GM18517 (cell line): ENCODE measurements at regions not wholly inside any gene's neighbourhood (a gene's known extent, or its start where the extent isn't known, plus 50 kb on each side); places are given as distances from the start of the nearest gene placed in this dataset.

Experiments used
- ATAC-seq: cut with Tn5 transposase; IDR thresholded peaks from one replicate; pipeline ENCODE4 v1.9.1; 2021; ENCODE audit warnings: mild to moderate bottlenecking, moderate library complexity; ENCODE audit not compliant: unreplicated experiment

GRCh38 chr11:30153008-30153407 is 77.8 kb upstream of the FSHB start:
- no peak for ATAC-seq

DNA sequence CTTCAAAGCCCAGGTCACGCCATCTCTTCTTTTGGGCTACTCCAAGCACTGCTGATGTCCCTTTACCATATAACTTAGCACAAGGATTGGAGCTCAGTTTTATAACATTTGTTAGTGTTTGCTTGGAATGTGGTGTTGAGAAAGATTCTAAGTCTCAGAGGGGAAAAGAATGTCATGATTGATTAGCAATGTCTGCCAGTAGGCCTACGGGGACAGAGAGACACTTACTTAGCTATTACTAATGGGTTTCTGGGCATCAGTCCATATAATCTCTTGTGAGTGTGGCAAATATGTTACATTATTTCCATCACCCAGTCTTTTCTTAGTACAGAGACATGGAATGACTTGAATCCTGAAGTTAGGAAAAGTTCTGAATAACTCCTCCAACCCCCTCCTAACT is 75.4 kb upstream of the FSHB start:
- no peak for ATAC-seq

GRCh38 chr11:30159546-30159945 is 71.3 kb upstream of the FSHB start:
- ATAC-seq, result no peak

DNA sequence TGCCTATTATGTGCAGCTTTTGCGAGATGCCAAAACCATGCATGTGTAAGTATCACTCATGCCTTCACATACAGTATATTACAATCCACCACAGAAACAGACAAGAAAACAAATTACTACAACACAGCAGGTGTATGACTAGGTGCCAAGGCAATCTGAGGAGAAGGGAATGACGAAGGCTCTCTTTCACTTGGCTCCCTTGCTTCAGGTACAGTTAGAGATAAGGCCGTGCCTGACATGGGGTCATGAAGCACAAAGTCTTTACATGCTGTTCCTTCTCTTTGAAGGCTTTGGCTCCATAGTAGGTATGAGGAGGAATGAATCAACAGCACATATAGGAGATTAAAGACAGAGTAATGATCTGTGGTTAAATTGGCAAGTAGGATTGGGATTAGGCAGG is 65.2 kb upstream of the FSHB start:
- ATAC-seq, result no peak

DNA sequence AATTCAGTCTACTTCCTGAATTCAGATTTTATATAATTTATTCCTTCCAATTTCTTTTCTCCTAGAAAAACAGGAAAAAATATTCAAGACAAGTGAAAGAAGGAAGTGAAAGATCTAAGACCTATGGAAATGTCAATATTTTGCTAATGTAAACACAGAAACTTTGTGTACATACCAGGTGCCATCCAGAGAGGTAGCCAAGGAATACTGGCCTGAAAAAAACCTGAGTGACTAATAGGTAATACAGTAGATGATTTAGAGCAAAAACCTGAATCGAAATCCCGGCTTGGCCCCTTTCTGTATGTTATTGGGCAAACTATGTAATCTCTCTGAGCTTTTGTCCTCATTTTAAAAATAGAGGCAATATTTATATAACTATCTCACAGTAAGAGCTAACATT is 59.2 kb upstream of the FSHB start:
- no peak for ATAC-seq

DNA sequence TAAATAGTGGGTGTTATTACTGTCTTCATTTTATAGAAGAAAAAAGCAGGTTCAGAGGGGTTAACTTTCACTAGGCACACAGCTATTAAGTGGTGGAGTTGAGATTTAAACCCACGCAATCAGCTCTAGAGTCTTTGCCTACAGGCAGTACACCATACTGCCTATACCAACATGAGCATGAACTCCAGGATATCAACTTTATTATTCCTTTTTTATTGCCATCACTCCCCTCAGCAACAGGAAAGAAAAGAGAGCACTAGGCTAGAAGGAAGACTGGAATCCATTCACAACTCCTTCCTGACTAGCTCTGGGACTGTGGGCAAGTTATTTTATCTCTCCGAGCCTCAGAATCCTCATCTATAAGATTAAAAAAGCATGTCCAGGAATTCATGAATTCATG is 58.7 kb upstream of the FSHB start:
- no peak for ATAC-seq

DNA sequence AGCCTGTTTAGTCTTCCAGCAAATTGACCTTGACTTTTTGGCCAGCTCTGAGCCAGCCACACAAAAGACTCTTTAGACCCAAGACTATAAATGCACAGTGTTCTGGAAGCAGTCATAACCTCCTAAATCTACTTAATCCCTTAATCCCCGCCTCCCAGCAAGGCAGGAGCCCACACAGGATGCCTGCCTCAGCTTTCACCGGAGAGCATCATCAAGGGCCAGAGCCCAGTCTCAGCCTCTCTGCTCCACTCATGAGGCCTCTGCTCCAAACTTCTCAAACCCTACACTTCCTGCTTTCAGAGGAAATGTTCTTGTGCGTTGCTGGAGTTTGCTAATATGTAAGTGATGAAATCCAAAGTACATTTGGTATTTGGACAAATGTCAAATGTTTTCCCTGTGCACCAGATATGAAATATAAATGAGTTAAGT is 57.9 kb upstream of the FSHB start:
- no peak for ATAC-seq

DNA sequence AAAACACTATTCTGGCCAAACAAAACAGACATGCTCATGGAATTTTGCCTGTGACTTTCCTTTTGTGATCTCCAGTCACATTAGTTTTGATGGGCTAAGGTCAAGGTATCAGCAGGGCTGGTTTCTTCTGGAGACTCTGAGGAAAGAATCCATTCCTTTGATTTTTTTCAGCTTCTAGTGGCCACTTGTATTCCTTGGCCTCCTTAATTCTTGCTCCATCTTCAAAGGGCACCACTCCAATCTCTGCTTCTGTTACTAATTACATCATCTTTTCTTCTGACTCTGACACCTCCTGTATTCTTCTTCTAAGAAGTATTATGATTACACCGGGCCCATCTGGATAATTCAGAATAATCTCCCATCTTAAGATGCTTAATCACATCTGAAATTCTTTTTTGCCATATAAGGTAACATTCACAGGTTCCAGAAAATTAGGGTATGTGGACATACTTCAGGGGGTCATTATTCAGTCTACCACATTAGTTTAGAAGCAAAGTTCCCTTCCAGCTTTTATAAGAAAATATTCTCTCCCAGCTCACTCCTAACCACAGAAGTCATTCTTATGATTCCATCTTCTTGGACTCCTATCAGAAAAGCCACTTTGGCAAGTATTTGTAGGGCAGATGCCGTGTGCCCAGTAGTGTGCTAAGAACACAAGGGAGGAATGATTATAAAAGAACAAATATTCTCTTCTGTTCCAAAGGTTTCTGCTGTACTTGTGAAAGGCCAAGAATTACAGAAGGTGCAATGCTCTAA is 56.4 kb upstream of the FSHB start:
- ATAC-seq, result no peak
